Right renal pelvis (tissue), 4 donors: ENCODE measurements at regions not wholly inside any gene's neighbourhood (a gene's known extent, or its start where the extent isn't known, plus 50 kb on each side); places are given as distances from the start of the nearest gene placed in this dataset.

Experiments used
- DNase-seq, 4 donors: peaks; one replicate each; pipeline ENCODE4 v3.0.0-alpha.2; 2013; ENCODE audit warnings: low read depth in 4 of 4, low spot score in 3 of 4, missing footprints in 1 of 4

DNA sequence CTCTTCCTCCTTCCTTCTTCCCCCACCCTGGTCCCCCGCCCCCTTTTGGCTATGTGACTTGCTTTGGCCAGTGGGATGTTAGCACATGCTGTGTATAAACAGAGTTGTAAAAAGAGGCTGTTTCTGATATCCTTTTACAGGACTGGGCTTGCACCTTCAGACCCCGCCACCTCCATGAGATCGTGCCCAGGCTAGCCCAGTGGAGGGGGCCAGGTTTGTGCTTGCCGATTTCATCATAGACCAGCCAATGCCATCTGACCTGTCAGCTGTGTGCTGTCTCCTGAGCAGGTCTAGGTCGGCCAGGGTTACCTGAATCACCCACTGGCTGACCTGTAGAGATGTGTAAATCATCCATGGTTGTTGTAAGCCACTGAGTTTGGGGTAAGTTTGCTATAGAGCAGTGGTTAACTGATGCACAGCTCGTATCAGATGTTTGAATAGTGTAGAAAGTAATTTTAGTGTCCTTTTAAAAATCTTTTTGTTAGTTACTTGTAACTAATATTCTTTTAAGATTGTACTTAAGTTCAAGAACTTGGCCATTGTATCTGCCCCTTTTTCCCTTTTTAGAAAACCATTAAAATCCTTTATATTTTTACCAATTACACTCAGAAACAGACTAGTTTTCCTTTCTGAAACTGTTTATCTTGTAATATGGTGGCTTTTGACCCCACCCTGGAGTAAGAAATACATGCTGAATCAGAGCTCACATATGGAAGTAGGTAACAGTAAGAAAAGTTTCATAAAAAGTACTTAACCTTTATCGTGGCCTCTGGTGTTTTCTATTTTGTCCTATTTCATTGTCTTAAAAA lies 122.0 kb upstream of the MGAT5 start:
- DNase-seq = no peak

DNA sequence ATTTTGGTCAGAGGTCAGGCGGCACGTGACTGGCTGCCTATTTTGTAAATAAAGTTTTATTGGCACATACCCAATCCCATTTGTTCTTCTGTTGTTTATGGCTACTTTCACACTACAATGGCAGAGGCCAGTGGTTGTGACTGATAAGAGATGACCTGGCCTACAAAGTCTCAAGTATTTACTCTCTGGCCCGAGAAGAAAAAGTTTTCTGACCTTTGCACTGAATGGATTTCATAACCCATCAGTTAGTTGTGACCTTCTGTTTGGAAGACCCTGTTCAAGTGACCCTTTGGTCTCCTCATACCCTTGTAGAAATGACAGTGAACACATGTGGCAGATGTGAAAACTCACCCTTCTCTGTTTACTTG lies 121.4 kb upstream of the MGAT5 start:
- DNase-seq = no peak

DNA sequence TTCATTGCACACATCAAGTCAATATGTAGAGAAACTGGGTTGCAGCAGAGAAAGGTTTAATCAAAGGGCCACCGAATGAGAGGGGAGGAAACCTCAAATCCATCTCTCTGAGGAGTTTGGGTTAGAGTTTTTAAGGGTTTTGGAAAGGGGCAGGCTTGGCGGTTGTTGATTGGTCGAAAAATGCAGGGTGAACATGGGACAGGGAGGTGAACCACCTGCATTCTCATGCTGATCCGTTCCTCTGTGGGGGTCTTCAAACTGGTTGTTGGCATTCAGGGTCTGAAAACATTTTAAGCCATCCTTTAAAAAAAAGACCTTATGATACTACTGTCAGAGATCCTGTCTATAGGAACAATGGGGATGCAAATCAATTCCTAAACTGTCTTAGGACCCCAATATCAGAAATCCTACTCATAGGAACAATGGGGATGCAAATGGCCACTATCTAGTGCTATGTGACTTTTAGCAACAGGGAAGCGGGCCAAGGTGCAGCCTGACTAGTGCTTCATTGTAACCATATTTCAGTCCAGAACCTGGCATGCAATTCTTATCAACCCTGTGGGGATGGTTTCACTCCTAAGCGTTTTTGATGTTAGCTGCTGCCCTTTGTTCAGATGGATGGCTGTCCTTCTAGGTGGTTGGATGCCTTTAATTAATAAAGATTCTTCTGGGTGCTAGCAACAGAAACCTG lies 120.1 kb upstream of the MGAT5 start:
- no peak for DNase-seq

DNA sequence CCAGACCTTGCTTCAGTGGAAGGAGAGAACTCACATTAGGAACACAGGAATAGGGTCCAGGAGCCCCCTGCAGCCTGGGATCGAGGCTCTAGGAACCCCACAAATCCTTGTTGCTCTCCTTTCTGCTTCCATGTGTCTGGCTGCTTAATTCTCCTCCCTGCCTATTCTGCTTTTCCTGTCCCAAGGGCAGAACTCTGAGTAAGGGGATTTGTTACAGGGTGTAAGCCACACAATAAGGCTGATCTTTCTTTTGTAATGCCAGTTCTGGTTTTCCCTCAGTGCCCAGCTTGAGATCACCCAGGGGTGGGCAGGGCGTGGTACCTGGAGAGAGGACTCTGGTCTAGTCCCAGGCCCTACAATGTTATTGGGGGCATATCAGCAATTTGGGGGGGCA lies 119.6 kb upstream of the MGAT5 start:
- no peak for DNase-seq

DNA sequence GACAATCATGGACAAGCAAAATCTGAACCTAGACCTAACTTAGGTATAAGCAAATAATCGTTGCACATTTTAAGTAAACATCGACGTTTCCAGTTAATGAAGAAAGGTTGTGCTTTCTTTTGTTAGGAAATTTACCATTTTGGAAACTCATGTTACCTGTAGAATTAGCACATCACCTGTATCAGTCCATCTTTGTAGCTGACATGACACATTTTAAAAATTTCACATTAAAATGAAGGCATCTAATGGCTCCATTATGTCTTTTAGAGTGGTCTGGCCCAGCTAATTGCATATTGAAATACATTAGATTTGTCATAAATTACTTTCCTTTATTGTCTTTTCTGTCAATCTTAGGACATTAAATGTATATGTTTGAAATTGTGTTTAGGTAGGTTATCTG lies 119.0 kb upstream of the MGAT5 start:
- DNase-seq = no peak

DNA sequence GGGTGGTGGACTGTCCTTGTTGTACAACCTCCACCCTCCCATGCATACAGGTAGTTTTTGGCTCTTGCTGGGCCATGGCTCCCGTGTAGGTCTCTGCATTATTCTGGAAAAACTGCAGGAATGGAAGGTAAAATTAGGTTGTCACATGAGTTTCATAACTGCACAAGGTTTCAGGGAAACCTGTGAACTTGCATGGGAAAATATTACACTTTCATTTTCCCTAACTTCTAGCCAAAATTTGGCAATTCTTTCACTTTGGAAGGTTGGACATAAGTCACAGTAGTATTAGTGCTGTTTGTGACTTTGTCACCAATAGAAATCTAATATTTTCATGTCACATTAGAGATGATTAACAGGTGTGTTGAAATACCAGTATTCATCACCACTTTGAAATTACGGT lies 118.1 kb upstream of the MGAT5 start:
- no peak for DNase-seq

DNA sequence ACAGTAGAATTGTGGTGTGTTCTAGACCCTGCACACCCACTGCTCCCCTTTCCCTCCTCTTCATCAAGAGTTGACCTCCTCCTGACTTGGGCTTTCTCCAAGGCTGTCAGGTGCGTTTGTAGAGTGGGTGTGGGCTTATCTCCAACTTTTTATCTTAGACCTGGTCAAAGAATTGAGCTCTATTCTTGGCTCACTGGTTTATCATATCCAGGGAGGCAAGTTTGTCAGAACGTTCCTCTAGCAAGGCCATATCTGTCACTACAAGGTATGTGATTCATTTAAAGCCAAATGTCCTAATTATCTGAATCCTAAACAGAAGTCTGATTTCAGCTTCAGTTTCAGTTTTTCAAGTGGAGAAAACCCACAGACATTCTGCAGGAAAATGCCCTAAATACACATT lies 117.1 kb upstream of the MGAT5 start:
- no peak for DNase-seq

DNA sequence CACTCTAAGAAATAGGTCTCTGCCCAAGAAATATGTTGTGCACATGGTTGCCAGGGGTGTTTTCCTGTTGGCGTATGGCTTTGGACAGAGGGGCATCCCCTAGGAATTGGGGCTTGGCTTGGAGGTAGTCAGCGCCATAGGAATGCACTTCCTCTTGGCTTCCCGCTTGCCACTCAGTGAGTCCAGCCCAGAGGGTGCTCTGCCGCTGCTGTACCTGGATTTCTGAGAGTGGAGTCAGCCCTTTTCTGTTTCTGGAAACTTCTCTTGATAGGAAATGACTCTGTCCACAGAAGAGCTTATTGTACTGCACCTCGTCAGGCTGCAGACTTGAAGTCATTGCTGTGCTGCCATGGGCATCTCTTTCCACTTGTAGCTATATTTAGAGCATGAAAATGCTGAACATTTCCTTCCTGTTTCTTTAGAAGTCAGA lies 116.7 kb upstream of the MGAT5 start:
- DNase-seq = no peak

DNA sequence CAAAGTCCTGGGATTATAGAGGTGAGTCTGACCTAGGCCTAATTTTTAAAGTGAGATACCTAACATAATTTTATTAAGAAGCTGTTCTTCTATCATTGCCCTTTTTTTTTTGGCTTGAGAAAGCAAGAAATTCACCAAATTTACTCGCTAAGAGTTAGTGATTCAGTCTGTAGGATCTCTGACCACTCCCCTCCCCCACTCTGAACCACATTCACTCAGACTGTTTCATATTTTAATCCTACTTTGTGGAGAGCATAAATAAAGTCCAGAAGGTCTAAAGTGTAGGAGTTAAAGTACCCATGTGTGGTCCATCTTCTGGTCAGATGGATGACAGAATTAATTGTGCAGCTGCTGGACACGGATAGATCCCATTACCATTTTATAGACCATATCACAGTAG lies 115.8 kb upstream of the MGAT5 start:
- no peak for DNase-seq

DNA sequence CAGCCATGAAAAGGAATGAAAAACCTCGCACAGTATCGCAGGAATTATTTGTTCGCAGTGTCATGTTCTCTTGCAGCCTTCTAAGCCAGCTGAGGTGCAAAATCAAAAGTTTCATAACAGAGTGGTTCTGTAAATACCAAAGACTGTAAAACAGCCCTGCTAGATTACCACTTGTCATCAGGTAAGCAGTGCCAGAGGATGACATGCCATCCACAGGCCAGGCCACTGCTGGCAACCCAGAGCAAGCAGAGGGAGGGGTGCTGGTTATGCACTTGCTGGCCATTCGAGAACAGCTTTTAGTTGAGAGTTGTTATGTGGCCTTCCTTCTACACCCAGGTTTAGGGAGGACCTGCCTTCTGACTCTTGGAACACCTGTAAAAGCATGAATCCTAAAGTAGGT lies 114.3 kb upstream of the MGAT5 start:
- DNase-seq = no peak

DNA sequence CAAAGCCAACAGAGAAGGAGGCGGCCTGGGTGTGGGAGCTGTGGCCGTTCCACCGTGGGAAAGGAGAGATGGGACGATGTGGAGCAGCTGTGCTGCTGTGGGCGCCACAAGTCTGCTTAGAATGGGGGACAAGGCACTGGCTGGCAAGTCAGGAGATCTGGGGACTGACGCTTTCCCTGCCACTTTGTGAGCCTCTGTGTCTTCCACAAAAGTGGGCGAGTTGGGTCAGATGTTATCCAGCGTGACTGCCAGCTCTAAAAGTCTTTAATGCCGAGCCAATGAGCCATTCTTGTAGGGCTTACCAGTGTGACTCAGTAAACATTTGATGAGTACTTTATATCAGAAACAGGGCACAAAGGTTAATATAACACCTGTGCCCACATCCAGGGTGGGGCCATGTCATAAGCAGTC lies 113.6 kb upstream of the MGAT5 start:
- DNase-seq = no peak

DNA sequence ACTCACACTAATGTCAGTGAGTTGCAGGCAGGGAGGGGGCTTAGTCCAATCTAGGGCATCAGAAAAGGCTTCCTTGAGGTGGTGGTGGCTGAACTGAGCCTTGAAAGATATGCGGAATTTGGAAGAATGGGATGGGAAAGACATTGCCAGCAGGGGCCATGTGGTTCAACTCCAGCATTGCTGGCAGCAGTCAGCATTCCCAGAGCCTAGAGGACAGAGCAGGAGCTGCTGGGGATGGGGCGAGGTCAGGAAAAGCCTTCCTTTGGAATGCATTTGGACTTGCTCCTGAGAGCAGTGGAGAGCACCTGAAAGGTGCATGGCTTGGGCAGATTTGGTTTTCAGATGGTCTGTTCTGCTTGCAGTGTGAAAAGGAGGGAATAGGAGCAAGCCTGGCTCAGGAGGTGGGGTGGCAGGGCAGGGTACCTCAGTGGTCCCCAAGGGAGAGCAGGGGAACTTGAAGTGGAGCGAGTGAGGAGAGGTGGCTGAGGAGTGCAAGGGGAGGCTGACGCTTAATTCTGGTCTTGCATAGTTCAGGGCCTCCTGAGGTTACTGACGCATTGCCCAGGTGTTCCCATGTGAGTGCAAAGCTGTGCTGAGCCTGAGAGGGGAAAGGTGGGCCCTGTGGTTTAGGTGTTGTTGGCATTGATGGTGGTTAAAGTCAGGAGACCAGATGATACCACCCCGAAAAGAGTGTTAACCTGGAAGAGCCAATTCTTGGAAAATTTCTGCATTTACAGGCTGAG lies 112.1 kb upstream of the MGAT5 start:
- no peak for DNase-seq

DNA sequence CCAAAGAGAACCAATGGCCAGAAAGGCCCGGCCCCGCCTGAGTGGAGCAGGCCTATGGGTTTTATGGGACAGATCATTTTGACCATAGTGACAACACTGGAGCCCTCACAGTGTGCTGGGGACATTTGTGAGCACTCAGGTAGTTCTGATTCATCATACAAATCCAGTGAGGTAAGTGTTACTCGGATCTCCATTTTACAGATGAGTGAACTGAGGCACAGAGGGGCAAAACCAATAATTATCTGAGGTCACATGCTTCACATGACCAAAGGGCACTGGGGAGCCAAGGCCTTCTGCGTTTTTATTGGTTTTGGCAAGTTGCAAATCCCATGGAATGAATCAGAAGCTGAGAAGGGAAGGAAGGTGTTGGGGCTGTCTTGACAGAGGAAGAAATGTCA lies 111.5 kb upstream of the MGAT5 start:
- DNase-seq = no peak

DNA sequence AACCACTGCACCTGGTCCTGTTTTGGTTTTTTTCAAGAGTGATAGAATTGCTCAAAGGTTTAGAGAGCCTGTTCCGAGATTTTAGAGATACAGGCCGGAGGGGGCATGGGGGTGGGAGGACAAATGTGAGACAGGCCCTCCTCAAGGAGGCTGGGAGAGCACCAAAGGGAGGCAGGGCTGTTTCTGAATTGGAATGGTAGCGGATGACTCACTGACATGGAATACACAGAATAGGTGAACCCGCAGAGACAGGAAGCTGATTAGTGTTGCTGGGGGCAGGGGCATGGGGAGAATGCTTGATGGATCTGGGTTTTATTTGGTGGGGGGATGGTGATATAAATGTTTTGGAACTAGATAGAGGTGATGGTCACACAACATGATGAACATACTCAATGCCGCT lies 111.0 kb upstream of the MGAT5 start:
- DNase-seq = no peak

DNA sequence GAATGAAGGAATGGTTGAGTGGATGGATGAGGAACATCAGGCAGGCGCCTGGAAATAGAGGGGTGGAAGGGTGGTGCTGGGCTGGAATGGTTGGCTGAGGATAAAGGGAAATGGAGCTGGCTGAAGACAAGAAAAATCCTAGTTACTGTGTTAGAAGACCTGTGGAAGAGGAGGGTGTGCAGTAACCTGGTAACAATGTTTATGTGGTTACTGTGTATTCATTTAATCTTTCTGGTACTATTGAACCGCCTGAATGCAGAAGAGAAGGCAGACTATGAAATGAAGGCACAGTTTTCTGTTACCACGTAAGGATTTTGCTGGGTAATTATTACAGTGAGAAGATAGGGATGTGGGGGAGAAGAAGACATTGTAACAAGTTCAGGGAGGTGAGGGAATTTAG lies 110.3 kb upstream of the MGAT5 start:
- DNase-seq = no peak

DNA sequence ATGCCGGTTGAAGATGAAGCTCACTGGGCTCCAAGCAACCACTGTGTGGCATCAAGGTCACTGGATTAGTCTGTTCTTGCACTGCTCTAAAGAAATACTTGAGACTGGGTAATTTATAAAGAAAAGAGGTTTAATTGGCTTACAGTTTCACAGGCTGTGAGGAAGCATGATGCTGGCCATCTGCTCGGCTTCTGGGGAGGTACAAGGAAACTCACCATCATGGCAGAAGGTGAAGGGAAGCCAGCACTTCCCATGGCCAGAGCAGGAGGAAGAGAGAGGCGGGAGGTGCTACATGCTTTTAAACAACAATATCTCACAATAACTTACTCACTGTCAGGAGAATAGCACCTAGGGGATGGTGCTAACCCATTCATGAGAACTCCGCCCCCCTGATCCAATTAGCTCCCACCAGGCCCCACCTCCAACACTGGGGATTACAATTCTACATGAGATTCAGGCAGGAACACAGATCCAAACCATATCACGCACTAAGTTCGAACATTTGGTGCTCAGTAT lies 109.7 kb upstream of the MGAT5 start:
- DNase-seq = no peak

DNA sequence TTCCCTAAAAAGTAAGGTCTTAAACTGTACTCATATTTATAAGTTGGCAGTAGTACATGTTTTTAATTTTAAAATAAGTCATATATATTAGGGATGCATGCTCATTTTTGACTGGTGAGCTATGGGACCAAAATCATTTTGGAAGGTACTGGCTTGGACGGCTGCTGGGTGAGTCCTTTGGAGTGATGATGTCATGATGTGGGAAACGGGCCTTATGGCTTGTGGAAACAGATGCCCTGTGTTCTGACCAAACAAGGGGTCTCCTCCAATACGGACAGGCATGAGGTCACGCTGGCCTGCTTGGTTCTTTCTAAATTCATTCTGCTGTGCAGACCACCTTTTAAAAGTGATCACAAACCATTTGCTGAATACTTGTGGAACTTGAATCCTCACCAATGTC lies 109.2 kb upstream of the MGAT5 start:
- no peak for DNase-seq

DNA sequence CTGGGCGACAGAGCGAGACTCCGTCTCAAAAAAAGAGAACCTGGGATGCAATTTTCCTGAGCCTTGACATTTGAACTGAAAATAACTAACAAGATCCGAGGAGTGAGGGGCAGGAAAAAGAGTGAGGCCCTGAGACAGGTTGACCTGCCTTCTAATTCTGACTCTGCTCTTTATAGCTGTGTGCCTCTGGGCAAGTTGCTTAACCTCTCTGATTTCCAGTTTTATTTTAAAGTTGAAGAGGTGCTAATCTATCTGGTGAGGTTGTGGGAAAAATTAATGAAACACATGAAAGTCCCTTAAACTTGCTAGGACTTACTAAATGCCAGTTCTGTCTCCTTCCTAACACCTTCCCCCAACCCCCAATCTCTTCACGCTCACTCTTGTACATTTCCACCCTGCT lies 108.4 kb upstream of the MGAT5 start:
- DNase-seq = no peak

DNA sequence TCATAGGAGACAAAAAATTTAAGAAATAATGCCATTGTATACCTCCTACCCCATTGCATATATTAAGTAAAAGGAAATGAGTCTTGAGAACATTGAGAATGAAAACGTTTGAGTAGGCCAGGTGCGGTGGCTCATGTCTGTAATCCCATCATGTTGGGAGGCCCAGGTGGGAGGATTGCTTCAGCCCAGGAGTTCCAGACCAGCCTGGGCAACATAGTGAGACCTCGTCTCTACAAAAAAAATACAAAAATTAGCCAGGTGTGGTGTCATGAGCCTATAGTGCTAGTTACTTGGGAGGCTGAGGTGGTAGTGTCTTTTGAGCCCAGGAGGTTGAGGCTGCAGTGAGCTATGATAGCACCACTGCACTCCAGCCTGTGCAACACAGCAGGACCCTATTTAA lies 107.7 kb upstream of the MGAT5 start:
- DNase-seq = no peak

DNA sequence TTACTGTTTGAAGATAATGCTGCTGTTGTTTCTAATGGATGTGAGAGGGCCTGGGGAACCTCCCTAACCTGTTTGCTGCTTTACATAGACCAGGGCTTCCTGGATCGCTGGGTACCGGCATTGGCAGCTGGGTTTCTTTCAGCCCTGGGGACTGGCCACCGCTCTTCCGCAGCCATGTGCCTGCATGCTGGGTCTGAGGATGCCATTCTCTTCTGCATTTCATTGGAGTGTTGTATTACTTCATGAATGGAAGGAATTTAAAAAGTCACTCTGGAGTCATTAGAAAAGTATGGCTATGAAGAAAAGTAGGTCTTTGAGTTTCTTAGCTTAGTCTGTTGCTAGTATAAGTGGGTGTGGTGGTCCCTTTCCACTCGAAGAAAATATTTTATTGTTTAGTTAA lies 107.3 kb upstream of the MGAT5 start:
- DNase-seq = no peak

DNA sequence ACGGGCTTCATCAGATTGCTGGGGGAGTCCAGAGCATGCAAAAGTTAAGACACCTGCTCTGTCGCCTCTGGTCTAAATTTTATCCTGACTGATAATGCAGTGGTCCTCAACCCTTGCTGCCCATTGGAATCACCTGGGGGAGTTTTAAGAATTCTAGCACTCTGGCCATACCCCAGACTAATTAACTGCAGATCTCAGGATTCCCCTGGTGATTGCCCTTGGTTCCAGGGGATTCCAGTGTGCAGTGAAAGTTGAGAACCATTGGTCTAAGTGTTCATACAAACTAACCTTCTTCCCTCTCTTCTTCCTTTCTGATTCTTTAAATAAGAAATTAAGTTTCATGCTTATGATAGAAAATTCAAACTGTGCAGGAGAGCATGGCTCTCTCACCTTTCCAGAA lies 105.7 kb upstream of the MGAT5 start:
- no peak for DNase-seq
